Thoracic aorta (tissue), 2 donors: ENCODE measurements at regions not wholly inside any gene's neighbourhood (a gene's known extent, or its start where the extent isn't known, plus 50 kb on each side); places are given as distances from the start of the nearest gene placed in this dataset.

Experiments used
- ATAC-seq: fragments of 150-250 bp; one replicate; pipeline ENCODE4 v1.8.0; 2017; ENCODE audit warnings: low read depth; ENCODE audit not compliant: insufficient number of reproducible peaks, low FRiP score
- DNase-seq: peaks from one replicate; pipeline ENCODE4 v3.0.0-alpha.2; 2020; ENCODE audit warnings: low spot score
- H3K27ac ChIP-seq, 2 donors: fragments of 200-600 bp; sonication (generic); 1 replicate in 1 of 2; 2 replicates in 1 of 2; pipeline ENCODE4 v1.5.1; 2016; ENCODE audit warnings: mild to moderate bottlenecking in 2 of 2, moderate library complexity in 2 of 2
- H3K27me3 ChIP-seq: fragments of 200-600 bp; sonication (generic); replicated peaks from 2 replicates; pipeline ENCODE4 v1.6.0; 2016; ENCODE audit warnings: mild to moderate bottlenecking; ENCODE audit not compliant: insufficient read depth
- H3K36me3 ChIP-seq: fragments of 200-600 bp; sonication (generic); one replicate; pipeline ENCODE4 v1.5.1; 2016
- H3K4me1 ChIP-seq, 2 donors: fragments of 200-600 bp; sonication (generic); 1 replicate in 1 of 2; 2 replicates in 1 of 2; pipeline versions ENCODE4 v1.5.1 to v1.6.0; 2016; ENCODE audit warnings: low read depth in 2 of 2, mild to moderate bottlenecking in 1 of 2; ENCODE audit not compliant: control insufficient read depth in 1 of 2
- H3K4me3 ChIP-seq: fragments of 200-600 bp; sonication (generic); 2 replicates; pipeline ENCODE4 v1.5.1; 2016; ENCODE audit warnings: mild to moderate bottlenecking
- H3K9me3 ChIP-seq: fragments of 200-600 bp; sonication (generic); 2 replicates; pipeline ENCODE4 v1.5.1; 2016
- TF ChIP-seq, protein P1 (sequence below): fragments of 200-600 bp; sonication (generic); IDR thresholded peaks from one replicate; pipeline ENCODE4 v1.5.1; 2019; ENCODE audit warnings: antibody characterized with exemption

DNA sequence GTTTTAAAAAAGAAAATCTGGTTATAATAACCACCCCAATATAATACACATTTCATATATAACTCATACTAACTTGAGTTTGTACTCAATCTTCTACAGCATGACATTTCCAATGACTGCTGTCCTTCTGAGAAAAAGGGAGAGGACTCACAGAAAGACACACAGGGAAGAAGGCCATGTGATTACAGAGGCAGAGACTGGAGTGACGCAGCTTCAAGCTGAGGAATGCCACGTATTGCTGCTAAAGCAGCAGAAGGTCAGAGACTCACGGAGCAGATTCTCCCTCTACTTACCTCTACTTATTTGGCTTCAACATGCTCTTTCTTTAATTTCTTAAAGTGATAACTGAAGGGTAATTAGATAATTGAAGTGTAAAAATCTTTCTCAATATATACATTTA is 753.5 kb upstream of the PKDCC start:
- no peaks in the 10 kb centered on the region for H3K9me3 ChIP-seq
- H3K36me3 ChIP-seq, result no peaks in the 10 kb centered on the region
- TF ChIP-seq, protein P1, sequence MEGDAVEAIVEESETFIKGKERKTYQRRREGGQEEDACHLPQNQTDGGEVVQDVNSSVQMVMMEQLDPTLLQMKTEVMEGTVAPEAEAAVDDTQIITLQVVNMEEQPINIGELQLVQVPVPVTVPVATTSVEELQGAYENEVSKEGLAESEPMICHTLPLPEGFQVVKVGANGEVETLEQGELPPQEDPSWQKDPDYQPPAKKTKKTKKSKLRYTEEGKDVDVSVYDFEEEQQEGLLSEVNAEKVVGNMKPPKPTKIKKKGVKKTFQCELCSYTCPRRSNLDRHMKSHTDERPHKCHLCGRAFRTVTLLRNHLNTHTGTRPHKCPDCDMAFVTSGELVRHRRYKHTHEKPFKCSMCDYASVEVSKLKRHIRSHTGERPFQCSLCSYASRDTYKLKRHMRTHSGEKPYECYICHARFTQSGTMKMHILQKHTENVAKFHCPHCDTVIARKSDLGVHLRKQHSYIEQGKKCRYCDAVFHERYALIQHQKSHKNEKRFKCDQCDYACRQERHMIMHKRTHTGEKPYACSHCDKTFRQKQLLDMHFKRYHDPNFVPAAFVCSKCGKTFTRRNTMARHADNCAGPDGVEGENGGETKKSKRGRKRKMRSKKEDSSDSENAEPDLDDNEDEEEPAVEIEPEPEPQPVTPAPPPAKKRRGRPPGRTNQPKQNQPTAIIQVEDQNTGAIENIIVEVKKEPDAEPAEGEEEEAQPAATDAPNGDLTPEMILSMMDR, result no peak
- DNase-seq (no peak), ATAC-seq (no peak)
- no peak overlapping the region for H3K27ac ChIP-seq
- H3K27me3 ChIP-seq, result no peaks in the 10 kb centered on the region
- no peak overlapping the region for H3K4me3 ChIP-seq
- H3K4me1 ChIP-seq, result no peaks in the 10 kb centered on the region

DNA sequence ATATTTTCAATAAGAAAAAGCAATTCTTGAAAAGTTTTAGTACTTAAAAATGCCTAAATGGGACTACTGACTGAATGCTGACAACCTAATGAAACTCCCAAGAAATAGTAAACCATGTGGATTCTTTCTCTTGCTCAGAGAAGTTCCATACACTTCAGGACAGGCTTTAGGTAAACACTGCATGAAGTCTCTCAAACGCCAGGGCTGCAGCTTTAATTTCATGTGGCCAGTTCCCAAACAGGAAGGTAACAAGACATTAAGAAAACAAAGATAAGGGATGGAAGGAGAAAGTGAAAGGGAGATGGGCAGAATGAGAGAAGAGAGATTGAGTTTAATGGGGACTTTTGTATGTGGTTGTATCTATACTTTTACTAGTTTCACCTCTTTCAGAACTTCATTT is 734.7 kb upstream of the PKDCC start:
- H3K36me3 ChIP-seq, result no peaks in the 10 kb centered on the region
- no peaks in the 10 kb centered on the region for H3K9me3 ChIP-seq
- H3K4me3 ChIP-seq, result no peak overlapping the region
- no peaks in the 10 kb centered on the region for H3K4me1 ChIP-seq
- DNase-seq (no peak), ATAC-seq (no peak)
- no peaks in the 10 kb centered on the region for H3K27me3 ChIP-seq
- H3K27ac ChIP-seq, result no peak overlapping the region
- TF ChIP-seq, protein P1, result no peak

DNA sequence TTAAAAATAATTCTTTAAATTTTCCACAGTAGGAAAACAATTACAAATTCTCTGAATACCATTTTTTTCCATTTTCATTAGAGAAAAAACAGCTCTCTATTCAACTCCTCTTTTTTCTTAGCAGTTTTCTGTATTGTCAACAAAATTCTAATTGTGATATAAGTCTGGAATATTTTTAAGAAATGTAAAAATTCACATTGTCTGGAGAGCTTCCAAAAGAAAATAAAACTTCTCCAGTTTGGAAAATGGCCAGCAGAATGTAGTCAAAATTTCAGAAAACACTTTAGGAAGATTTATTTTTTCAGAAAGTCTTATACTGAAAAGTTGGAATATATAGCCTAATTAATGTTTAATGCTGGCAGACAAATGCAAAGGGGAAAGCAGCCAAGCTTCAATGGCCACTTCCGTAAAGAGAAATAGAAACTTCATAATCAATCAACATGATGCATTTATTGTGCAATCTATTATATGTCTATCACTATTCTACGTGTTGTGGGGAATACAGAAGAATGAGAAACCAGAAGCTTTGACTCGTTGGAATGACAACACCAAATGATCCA is 733.2 kb upstream of the PKDCC start:
- DNase-seq, result no peak
- H3K27ac ChIP-seq, result no peak overlapping the region

DNA sequence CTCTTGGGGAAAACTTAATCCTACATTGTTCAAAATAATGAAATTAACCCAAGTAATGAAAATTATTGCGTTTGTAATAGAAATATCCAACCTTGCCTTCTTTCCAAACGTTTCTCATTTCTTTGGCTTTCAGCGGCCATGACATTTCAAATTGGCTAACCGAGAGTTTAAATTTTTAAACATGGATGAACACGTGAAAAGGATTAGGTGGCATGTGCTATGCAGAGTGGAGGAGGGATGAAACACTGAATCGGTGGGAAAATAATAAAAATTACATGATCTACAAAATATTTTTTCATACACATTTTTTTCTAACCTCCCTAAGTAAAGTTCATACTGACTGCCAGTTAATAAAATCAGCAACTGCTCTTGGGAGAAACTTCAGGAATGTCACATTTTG is 728.4 kb upstream of the PKDCC start:
- ATAC-seq (no peak), DNase-seq (no peak)
- H3K4me3 ChIP-seq, result no peak overlapping the region
- H3K4me1 ChIP-seq, result peaks cover 0 to under 1% of the 10 kb centered on the region in 2 donors
- no peaks in the 10 kb centered on the region for H3K9me3 ChIP-seq
- H3K27ac ChIP-seq, result no peak overlapping the region
- no peaks in the 10 kb centered on the region for H3K27me3 ChIP-seq
- H3K36me3 ChIP-seq, result no peaks in the 10 kb centered on the region
- TF ChIP-seq, protein P1, result no peak

More for the DNA sequence above, 733.2 kb upstream of the PKDCC start:
- H3K9me3 ChIP-seq, result no peaks in the 10 kb centered on the region
- TF ChIP-seq, protein P1, result no peak
- no peaks in the 10 kb centered on the region for H3K27me3 ChIP-seq
- H3K4me1 ChIP-seq, result no peaks in the 10 kb centered on the region
- H3K36me3 ChIP-seq, result no peaks in the 10 kb centered on the region
- H3K4me3 ChIP-seq, result no peak overlapping the region
- ATAC-seq, result no peak

DNA sequence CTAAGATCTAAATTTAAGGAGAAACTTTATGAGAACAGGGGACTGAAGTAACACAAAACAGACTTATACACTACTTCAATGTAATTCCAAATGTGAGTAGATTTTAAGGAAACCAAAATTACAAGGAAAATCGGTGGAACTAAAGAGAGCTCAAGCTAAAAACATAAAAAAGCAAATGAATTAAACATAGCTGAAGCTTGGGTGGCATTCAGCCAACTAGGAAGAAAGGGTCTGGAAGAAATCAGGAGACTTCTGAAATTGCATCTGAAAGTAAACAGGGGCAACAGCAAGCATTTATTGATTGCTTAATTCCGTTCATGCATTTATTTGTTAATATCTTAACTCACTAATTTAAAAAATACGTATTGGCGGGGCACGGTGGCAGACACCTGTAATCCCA is 727.3 kb upstream of the PKDCC start:
- Histone ChIP-seq H3K4me3 (no peak overlapping the region), H3K27ac (no peak overlapping the region), H3K9me3 (no peaks in the 10 kb centered on the region), H3K27me3 (no peaks in the 10 kb centered on the region), H3K36me3 (no peaks in the 10 kb centered on the region), H3K4me1 (peaks cover 0 to 11% of the 10 kb centered on the region in 2 donors)
- TF ChIP-seq, protein P1, result no peak
- ATAC-seq (no peak), DNase-seq (no peak)
